ENCODE measurements at regions not wholly inside any gene's neighbourhood (a gene's known extent, or its start where the extent isn't known, plus 50 kb on each side); places are given as distances from the start of the nearest gene placed in this dataset.

DNA sequence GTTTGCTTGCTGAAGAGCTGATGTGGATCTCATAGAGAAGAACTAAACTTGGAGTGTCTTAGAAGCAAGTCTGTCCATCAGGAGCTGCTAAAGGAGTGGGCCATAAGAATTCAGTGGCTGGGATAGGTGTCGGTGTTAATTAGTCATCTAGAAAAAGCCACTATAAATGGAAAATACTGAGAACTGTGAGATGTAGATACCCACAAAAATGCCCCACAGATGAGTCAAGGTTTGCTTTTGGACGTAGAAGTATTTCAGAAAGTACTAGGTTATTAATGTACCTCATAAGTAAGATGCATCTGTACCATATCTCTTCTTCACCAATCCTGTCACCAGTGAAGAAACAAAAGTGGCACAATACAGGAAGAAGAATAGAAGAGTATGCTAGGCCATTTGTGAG lies 530.9 kb upstream of the TGFBR2 start:
- Mint-ChIP-seq H3K27me3 (ENCODE audit: low read depth) (peaks cover 66% of the 10 kb centered on the region), H3K4me1 (no peaks in the 10 kb centered on the region), H3K36me3 (peaks cover 3% of the 10 kb centered on the region; the same call in 1 of the 2 replicates), H3K27ac (no peak overlapping the region), H3K4me3 (no peak overlapping the region), H3K9me3 (peaks cover 8% of the 10 kb centered on the region)
- CTCF ChIA-PET: no interaction called here
- no peak for ATAC-seq
- TF ChIP-seq ZNF416 (CRISPR knock-in tag; IDR thresholded peaks at IDR 0.05) (no peak), IRF2 (CRISPR knock-in tag; IDR thresholded peaks at IDR 0.05; ENCODE audit: borderline replicate concordance, low read depth) (no peak), ATF1 (CRISPR knock-in tag; IDR thresholded peaks at IDR 0.05) (no peak), ZNF219 (CRISPR knock-in tag; IDR thresholded peaks at IDR 0.05; ENCODE audit: borderline replicate concordance) (no peak), FOXP1 (CRISPR knock-in tag; IDR thresholded peaks at IDR 0.05; ENCODE audit: borderline replicate concordance) (no peak), NFATC4 (CRISPR knock-in tag; IDR thresholded peaks at IDR 0.05) (no peak), TEAD4 (CRISPR knock-in tag; IDR thresholded peaks at IDR 0.05) (no peak), FOXK1 (CRISPR knock-in tag; IDR thresholded peaks at IDR 0.05) (no peak)
- TF ChIP-seq, protein P1, sequence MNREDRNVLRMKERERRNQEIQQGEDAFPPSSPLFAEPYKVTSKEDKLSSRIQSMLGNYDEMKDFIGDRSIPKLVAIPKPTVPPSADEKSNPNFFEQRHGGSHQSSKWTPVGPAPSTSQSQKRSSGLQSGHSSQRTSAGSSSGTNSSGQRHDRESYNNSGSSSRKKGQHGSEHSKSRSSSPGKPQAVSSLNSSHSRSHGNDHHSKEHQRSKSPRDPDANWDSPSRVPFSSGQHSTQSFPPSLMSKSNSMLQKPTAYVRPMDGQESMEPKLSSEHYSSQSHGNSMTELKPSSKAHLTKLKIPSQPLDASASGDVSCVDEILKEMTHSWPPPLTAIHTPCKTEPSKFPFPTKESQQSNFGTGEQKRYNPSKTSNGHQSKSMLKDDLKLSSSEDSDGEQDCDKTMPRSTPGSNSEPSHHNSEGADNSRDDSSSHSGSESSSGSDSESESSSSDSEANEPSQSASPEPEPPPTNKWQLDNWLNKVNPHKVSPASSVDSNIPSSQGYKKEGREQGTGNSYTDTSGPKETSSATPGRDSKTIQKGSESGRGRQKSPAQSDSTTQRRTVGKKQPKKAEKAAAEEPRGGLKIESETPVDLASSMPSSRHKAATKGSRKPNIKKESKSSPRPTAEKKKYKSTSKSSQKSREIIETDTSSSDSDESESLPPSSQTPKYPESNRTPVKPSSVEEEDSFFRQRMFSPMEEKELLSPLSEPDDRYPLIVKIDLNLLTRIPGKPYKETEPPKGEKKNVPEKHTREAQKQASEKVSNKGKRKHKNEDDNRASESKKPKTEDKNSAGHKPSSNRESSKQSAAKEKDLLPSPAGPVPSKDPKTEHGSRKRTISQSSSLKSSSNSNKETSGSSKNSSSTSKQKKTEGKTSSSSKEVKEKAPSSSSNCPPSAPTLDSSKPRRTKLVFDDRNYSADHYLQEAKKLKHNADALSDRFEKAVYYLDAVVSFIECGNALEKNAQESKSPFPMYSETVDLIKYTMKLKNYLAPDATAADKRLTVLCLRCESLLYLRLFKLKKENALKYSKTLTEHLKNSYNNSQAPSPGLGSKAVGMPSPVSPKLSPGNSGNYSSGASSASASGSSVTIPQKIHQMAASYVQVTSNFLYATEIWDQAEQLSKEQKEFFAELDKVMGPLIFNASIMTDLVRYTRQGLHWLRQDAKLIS (CRISPR knock-in tag; IDR thresholded peaks at IDR 0.05; ENCODE audit: borderline replicate concordance): no peak
- TF ChIP-seq, protein P2, sequence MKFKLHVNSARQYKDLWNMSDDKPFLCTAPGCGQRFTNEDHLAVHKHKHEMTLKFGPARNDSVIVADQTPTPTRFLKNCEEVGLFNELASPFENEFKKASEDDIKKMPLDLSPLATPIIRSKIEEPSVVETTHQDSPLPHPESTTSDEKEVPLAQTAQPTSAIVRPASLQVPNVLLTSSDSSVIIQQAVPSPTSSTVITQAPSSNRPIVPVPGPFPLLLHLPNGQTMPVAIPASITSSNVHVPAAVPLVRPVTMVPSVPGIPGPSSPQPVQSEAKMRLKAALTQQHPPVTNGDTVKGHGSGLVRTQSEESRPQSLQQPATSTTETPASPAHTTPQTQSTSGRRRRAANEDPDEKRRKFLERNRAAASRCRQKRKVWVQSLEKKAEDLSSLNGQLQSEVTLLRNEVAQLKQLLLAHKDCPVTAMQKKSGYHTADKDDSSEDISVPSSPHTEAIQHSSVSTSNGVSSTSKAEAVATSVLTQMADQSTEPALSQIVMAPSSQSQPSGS (CRISPR knock-in tag; IDR thresholded peaks at IDR 0.05; ENCODE audit: borderline replicate concordance, low read depth): no peak
- TF ChIP-seq, protein P3, sequence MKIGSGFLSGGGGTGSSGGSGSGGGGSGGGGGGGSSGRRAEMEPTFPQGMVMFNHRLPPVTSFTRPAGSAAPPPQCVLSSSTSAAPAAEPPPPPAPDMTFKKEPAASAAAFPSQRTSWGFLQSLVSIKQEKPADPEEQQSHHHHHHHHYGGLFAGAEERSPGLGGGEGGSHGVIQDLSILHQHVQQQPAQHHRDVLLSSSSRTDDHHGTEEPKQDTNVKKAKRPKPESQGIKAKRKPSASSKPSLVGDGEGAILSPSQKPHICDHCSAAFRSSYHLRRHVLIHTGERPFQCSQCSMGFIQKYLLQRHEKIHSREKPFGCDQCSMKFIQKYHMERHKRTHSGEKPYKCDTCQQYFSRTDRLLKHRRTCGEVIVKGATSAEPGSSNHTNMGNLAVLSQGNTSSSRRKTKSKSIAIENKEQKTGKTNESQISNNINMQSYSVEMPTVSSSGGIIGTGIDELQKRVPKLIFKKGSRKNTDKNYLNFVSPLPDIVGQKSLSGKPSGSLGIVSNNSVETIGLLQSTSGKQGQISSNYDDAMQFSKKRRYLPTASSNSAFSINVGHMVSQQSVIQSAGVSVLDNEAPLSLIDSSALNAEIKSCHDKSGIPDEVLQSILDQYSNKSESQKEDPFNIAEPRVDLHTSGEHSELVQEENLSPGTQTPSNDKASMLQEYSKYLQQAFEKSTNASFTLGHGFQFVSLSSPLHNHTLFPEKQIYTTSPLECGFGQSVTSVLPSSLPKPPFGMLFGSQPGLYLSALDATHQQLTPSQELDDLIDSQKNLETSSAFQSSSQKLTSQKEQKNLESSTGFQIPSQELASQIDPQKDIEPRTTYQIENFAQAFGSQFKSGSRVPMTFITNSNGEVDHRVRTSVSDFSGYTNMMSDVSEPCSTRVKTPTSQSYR (CRISPR knock-in tag; IDR thresholded peaks at IDR 0.05): no peak
- TF ChIP-seq, protein P4, sequence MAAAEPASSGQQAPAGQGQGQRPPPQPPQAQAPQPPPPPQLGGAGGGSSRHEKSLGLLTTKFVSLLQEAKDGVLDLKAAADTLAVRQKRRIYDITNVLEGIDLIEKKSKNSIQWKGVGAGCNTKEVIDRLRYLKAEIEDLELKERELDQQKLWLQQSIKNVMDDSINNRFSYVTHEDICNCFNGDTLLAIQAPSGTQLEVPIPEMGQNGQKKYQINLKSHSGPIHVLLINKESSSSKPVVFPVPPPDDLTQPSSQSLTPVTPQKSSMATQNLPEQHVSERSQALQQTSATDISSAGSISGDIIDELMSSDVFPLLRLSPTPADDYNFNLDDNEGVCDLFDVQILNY (CRISPR knock-in tag; IDR thresholded peaks at IDR 0.05): no peak
- POLR2A ChIA-PET: no interaction called here
- no peak for DNase-seq (ENCODE audit: low spot score)

DNA sequence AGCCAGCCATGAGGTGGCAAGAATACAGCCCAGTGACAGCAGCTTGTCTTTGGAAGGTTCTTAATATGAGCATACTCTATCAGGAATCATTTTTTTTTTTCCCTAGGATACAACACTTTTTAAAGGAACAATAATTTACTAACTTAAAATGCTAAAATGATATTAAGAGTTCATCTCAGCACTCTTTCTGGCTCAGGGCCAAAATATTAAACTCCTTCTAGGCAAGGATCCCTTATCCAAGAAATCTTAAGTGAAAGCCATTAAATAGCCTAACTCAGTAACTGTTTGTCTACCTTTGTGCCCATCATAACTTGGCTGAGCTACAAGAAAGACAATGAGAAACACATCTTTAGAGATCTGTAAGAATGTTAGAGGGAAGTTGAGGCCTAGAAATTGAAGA lies 529.5 kb upstream of the TGFBR2 start:
- ATAC-seq: no peak
- Mint-ChIP-seq H3K9me3 (peaks cover 8% of the 10 kb centered on the region), H3K27me3 (ENCODE audit: low read depth) (peaks cover 76% of the 10 kb centered on the region), H3K4me1 (no peaks in the 10 kb centered on the region), H3K27ac (no peak overlapping the region), H3K4me3 (no peak overlapping the region), H3K36me3 (peaks cover 3% of the 10 kb centered on the region; the same call in 1 of the 2 replicates)
- POLR2A ChIA-PET: no interaction called here
- CTCF ChIA-PET: no interaction called here
- TF ChIP-seq, protein P5, sequence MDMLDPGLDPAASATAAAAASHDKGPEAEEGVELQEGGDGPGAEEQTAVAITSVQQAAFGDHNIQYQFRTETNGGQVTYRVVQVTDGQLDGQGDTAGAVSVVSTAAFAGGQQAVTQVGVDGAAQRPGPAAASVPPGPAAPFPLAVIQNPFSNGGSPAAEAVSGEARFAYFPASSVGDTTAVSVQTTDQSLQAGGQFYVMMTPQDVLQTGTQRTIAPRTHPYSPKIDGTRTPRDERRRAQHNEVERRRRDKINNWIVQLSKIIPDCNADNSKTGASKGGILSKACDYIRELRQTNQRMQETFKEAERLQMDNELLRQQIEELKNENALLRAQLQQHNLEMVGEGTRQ (CRISPR knock-in tag; IDR thresholded peaks at IDR 0.05): no peak
- TF ChIP-seq ZNF138 (CRISPR knock-in tag; conservative IDR thresholded peaks at IDR 0.05) (no peak), FOXP1 (CRISPR knock-in tag; IDR thresholded peaks at IDR 0.05; ENCODE audit: borderline replicate concordance) (no peak), EMX1 (CRISPR knock-in tag; IDR thresholded peaks at IDR 0.05) (no peak), SP1 (CRISPR knock-in tag; conservative IDR thresholded peaks at IDR 0.05) (no peak), NFATC4 (CRISPR knock-in tag; IDR thresholded peaks at IDR 0.05) (no peak), ESRRA (CRISPR knock-in tag; IDR thresholded peaks at IDR 0.05; ENCODE audit: borderline replicate concordance) (no peak)
- TF ChIP-seq, protein P6, sequence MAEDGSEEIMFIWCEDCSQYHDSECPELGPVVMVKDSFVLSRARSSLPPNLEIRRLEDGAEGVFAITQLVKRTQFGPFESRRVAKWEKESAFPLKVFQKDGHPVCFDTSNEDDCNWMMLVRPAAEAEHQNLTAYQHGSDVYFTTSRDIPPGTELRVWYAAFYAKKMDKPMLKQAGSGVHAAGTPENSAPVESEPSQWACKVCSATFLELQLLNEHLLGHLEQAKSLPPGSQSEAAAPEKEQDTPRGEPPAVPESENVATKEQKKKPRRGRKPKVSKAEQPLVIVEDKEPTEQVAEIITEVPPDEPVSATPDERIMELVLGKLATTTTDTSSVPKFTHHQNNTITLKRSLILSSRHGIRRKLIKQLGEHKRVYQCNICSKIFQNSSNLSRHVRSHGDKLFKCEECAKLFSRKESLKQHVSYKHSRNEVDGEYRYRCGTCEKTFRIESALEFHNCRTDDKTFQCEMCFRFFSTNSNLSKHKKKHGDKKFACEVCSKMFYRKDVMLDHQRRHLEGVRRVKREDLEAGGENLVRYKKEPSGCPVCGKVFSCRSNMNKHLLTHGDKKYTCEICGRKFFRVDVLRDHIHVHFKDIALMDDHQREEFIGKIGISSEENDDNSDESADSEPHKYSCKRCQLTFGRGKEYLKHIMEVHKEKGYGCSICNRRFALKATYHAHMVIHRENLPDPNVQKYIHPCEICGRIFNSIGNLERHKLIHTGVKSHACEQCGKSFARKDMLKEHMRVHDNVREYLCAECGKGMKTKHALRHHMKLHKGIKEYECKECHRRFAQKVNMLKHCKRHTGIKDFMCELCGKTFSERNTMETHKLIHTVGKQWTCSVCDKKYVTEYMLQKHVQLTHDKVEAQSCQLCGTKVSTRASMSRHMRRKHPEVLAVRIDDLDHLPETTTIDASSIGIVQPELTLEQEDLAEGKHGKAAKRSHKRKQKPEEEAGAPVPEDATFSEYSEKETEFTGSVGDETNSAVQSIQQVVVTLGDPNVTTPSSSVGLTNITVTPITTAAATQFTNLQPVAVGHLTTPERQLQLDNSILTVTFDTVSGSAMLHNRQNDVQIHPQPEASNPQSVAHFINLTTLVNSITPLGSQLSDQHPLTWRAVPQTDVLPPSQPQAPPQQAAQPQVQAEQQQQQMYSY (CRISPR knock-in tag; IDR thresholded peaks at IDR 0.05): no peak
- TF ChIP-seq, protein P7, sequence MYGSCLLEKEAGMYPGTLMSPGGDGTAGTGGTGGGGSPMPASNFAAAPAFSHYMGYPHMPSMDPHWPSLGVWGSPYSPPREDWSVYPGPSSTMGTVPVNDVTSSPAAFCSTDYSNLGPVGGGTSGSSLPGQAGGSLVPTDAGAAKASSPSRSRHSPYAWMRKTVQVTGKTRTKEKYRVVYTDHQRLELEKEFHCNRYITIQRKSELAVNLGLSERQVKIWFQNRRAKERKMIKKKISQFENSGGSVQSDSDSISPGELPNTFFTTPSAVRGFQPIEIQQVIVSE (CRISPR knock-in tag; IDR thresholded peaks at IDR 0.05; ENCODE audit: borderline replicate concordance): no peak
- TF ChIP-seq, protein P8, sequence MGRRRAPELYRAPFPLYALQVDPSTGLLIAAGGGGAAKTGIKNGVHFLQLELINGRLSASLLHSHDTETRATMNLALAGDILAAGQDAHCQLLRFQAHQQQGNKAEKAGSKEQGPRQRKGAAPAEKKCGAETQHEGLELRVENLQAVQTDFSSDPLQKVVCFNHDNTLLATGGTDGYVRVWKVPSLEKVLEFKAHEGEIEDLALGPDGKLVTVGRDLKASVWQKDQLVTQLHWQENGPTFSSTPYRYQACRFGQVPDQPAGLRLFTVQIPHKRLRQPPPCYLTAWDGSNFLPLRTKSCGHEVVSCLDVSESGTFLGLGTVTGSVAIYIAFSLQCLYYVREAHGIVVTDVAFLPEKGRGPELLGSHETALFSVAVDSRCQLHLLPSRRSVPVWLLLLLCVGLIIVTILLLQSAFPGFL (CRISPR knock-in tag; IDR thresholded peaks at IDR 0.05; ENCODE audit: borderline replicate concordance): no peak
- DNase-seq (ENCODE audit: low spot score): no peak
